ENCODE measurements at regions not wholly inside any gene's neighbourhood (a gene's known extent, or its start where the extent isn't known, plus 50 kb on each side); places are given as distances from the start of the nearest gene placed in this dataset.

DNA sequence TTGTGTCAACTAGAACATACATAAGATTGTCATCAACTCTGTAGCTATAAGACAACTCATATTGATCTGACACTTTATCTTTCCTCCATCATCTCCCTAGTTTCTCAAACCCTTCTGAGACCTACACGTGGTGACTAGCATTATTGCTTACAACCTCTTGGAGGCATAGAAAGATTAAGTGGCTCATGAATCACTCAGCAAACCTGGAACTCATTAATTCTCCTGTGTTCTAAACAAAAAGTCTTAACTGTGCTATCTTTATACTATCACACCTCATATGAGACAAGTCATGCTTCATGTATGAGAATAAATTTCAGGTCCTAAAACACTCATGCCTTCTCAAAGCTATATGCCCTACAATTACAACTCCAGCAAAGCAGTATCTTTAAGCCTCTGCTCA lies 408.6 kb upstream of the SYT1 start:
- TF ChIP-seq CTCF (IDR thresholded peaks at IDR 0.05): no peak
- no peak for TF ChIP-seq POLR2A (IDR thresholded peaks at IDR 0.05)

Measured in thyroid gland (tissue), 4 donors.